ENCODE measurements at regions not wholly inside any gene's neighbourhood (a gene's known extent, or its start where the extent isn't known, plus 50 kb on each side); places are given as distances from the start of the nearest gene placed in this dataset.

DNA sequence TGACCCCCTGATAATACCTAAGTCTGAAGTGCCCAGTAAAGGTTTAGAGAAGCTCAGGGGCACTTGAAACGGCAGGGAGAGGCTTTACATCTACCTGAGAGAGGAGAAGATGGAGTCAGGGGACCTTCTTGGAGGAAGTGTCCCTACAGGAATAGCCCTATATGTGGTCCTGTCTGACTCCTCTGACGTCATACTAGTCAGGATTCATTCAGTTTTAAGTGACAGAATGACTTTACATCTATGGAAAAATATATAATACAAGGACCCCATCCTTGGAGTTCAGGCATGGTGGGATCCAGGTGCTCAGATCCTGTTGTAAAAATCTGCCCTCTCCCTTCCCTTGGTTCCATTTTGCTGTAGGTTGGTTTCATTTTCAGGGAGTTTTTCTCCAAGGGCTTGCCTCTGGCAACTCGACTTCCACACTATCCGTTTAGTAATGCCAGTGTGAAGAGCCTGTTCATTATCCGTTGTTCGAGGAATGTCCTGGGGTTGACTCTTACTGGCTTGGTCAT lies 205.6 kb downstream of the IRF8 start:
- no peak for DNase-seq (ENCODE audit: low read depth in 1 of 2, low spot score in 1 of 2)

GRCh38 chr16:86107215-86107825 lies 208.4 kb downstream of the IRF8 start:
- no peak for DNase-seq (ENCODE audit: low read depth in 1 of 2, low spot score in 1 of 2)

DNA sequence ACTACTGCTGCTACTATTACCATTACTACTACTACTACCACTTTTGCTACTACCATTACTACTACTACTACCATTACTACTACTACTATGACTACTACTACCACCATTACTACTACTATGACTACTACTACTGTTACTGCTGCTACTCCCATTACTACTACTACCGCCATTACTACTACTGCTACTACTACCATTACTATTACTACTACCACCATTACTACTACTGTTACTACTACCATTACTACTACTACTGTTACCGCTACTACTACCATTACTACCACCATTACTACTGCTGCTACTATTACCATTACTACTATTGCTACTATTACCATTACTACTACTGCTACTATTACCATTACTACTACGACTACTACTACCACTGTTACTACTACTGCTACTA lies 209.1 kb downstream of the IRF8 start:
- no peak for DNase-seq (ENCODE audit: low read depth in 1 of 2, low spot score in 1 of 2)

GRCh38 chr16:86110134-86110533 lies 211.2 kb downstream of the IRF8 start:
- DNase-seq (ENCODE audit: low read depth in 1 of 2, low spot score in 1 of 2), result no peak

- DNase-seq (ENCODE audit: low read depth in 1 of 2, low spot score in 1 of 2), result no peak
These were observed 211.8 kb downstream of the IRF8 start for GRCh38 chr16:86110726-86111125.

GRCh38 chr16:86112178-86112577 lies 213.2 kb downstream of the IRF8 start:
- no peak for DNase-seq (ENCODE audit: low read depth in 1 of 2, low spot score in 1 of 2)

DNA sequence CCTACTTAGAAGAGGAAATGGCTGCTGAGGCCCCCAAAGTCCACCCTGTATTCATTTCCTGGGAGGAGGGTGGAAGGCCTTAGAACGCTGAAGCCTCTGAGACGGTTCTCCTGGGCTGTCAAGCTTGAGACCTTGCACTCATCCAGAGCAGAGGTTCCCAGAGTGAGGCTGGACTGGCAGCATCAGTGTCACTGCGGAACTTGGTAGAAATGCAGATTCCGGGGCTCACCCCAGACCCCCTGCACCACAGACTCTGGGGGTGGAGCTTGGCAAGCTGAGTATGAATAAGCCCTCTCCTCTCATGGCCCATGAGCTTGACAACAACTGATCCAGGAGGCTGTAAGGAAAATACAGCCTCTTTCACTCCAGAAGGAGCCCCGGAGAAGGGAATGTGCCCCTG lies 218.3 kb downstream of the IRF8 start:
- no peak for DNase-seq (ENCODE audit: low read depth in 1 of 2, low spot score in 1 of 2)

GRCh38 chr16:86117756-86118155 lies 218.8 kb downstream of the IRF8 start:
- no peak for DNase-seq (ENCODE audit: low read depth in 1 of 2, low spot score in 1 of 2)

DNA sequence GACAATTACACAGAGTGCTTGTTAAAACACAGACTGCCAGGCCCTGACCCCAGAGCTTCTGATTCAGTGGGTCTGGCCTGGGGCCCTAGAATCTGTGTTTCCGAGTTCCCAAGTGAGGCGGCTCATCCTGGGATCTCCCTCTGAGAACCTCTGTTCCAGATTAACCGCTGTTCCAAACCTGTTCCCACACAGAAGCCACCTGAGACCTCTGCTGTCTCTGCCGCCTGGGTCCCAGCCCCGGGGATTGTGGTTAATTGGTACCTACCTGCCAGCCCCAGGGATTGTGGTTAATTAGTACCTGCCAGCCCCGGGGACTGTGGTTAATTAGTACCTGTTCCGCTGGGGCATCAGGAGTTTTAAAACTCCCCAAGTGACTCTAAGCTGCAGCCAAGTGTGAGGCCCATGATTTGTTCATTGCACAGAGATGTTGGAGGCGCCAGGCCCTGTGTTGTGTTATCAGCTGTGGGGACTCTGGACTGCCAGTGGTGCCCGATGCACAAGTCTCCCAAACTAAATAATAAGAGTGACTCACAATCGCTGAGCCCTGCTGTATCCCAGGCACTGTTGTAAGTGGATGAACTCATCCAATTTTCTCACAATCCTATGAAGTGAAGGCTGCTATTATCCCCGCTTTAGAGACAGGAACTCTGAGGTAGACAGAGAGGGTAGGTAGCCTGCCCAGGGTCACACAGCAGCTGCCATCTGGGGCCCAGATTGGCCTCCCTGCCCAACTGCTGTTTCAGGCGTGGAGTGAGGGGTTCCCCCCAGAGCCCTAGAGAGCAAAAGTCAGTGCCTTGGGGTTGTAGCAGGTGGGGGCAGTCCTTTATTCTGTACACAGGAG lies 219.7 kb downstream of the IRF8 start:
- no peak for DNase-seq (ENCODE audit: low read depth in 1 of 2, low spot score in 1 of 2)

DNA sequence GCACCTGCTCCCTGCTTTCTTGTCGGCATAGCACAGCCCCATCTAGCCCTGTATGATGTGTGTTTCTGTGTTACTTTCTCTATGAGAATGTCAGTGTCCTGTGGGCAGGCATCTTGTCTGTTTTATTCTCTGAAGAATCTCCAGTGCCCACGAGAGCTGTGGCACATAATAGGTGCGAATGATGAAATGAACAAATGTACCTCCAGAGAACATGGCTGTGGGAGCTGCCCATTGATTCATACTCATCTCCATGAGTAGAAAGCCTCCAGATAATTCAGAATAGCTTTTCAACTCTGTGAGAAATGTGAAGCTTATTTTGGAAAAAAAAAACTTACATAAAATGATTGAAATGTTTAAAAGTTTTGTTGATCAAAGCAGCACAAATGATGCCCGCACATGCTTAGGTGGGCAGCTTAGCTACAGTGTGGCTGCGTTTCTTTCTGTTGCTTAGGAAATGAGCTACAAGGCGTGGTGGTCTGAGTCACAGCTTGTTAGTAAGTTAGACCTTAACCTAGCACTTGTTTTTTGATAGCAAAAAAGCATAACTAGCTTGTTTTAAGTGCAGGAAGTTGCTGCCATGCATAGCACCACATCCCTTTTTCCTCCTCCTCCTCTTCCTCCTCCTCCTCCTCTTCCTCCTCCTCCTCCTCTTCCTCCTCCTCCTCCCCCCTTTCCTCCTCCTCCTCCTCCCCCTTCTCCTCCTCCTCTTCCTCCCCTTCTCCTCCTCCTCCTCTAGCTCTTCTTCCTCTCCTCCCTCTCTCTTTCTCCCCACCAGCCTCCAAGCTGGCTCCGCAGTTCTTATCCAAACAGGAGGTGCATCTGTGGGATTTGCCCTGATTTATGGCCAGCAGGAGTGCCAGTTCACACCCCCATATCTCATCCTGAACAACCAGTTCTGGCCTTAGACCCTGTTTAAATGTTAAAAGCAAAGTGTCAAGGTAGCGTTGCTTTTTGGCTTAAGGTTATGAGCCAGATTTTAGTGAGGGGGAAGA lies 221.5 kb downstream of the IRF8 start:
- no peak for DNase-seq (ENCODE audit: low read depth in 1 of 2, low spot score in 1 of 2)

- DNase-seq (ENCODE audit: low read depth in 1 of 2, low spot score in 1 of 2), result no peak
These were observed 222.5 kb downstream of the IRF8 start for GRCh38 chr16:86121374-86122010.

DNA sequence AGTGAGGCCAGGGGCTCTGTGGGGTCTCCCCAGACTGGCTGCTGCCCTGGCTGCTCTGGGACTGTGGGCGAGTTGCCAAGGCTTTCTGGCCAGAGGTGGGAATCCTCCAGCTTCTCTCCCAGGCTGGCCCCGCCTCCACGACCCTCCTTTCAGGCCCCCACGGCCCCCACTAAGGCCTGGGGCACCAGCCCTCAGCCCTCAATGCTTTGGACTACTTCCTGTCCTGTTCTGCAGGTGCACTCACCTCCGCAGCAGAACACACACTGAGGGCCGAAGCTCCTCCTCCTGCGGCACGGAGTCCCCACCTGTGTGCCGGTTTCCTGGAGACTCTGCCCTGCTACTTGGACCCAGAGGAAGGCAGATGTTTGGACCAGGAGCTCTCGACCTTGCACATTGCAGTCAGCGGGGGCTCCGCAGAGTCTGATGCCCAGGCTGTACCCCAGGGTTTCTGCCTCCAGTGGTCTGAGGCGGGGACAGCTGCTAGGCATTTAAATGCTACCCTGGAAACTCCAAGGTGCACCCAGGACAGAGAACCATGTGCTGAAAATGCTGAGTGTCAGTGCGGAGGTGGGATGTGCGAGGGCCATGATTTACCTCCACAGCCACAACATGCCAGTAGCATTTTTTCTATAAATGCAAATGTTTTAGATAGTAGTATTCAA lies 223.8 kb downstream of the IRF8 start:
- DNase-seq (ENCODE audit: low read depth in 1 of 2, low spot score in 1 of 2), result no peak

DNA sequence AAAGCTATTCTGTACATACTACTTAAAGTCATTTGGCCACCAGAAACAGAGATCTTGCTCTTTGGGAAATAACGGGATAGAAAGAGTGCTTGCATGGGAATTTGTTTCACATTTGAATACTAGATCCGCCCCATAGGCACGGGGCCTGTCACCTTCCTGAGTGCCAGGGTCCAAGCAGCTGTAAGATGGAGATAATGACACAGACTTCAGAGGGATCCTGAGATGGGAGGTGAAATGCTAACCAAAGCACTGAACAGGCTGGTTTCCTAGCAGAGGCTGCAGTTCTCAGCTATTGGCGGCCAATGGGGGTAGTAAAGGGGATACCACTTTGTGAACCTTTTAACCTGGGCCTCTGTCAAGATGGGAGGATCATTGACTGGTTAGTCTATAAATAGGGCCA lies 225.4 kb downstream of the IRF8 start:
- no peak for DNase-seq (ENCODE audit: low read depth in 1 of 2, low spot score in 1 of 2)

GRCh38 chr16:86126891-86127290 lies 227.9 kb downstream of the IRF8 start:
- DNase-seq (ENCODE audit: low read depth in 1 of 2, low spot score in 1 of 2), result no peak

- DNase-seq (ENCODE audit: low read depth in 1 of 2, low spot score in 1 of 2), result no peak
These were observed 228.4 kb downstream of the IRF8 start for GRCh38 chr16:86127366-86127765.

DNA sequence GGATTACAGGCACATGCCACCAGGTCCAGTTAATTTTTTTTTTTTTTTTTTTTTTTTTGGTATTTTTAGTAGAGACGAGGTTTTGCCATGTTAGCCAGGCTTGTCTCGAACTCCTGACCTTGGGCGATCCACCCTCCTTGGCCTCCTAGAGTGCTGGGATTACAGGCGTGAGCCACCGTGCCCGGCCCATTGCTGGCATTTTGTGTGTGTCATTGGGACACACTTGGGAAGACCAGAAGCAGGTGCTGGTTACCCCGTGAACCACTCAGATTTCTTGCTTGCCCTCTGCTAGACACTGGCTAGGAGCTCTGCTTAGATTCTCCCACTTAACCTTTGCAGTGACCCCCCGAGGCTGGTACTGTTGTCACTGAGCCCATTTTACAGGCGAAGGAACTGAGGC lies 229.3 kb downstream of the IRF8 start:
- DNase-seq (ENCODE audit: low read depth in 1 of 2, low spot score in 1 of 2), result no peak

GRCh38 chr16:86129541-86129940 lies 230.6 kb downstream of the IRF8 start:
- DNase-seq (ENCODE audit: low read depth in 1 of 2, low spot score in 1 of 2), result no peak

DNA sequence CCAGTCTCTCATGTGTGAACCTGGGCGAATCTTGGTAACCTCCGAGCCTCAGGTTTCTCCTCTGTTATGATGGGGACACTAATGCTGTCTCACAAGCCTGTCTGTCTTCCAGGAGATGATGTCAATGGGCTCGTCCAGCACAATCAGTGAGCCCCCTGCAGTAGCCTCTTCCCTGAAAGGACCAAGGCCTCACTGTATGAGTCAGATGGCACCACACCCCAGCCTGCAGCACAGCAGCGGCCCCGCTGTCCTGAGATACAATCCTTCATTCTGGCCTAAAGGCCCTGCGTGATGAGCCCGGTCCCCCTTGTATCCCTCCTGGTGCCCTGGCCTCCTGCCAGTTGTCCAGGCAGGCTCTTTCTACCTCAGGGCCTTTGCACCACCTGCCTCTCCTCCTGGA lies 234.4 kb downstream of the IRF8 start:
- DNase-seq (ENCODE audit: low read depth in 1 of 2, low spot score in 1 of 2), result no peak

DNA sequence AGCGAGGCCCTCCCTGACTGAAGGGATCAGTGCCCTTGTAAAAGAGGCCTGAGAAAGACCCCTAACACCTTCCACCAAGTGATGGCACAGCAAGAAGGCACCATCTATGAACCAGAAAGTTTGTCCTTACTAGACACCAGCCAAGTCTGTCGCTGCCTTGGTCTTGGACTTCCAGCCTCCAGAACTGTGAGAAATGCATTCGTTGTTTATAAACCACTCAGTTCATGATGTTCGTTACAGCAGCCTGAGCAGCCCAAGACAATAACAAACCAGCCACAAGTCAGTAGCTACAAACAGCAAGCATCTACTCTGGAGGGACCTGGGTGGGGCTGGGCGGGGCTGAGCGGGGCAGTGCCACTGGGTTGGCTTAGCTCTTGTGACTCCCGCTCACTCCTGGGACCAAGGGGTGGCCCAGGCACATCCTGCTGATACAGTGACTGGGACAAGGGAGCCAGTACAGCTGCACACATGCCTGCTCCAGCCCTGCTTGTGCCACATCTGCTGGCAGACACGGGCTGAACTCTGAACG lies 234.9 kb downstream of the IRF8 start:
- DNase-seq (ENCODE audit: low read depth in 1 of 2, low spot score in 1 of 2), result no peak

GRCh38 chr16:86134802-86135461 lies 236.0 kb downstream of the IRF8 start:
- no peak for DNase-seq (ENCODE audit: low read depth in 1 of 2, low spot score in 1 of 2)
